HG03558 (cell line): ENCODE measurements at regions not wholly inside any gene's neighbourhood (a gene's known extent, or its start where the extent isn't known, plus 50 kb on each side); places are given as distances from the start of the nearest gene placed in this dataset.

Experiments used
- ATAC-seq: cut with Tn5 transposase; IDR thresholded peaks from one replicate; pipeline ENCODE4 v1.9.1; 2021; ENCODE audit warnings: moderate number of reproducible peaks; ENCODE audit not compliant: unreplicated experiment; ENCODE audit errors: extremely low read depth

DNA sequence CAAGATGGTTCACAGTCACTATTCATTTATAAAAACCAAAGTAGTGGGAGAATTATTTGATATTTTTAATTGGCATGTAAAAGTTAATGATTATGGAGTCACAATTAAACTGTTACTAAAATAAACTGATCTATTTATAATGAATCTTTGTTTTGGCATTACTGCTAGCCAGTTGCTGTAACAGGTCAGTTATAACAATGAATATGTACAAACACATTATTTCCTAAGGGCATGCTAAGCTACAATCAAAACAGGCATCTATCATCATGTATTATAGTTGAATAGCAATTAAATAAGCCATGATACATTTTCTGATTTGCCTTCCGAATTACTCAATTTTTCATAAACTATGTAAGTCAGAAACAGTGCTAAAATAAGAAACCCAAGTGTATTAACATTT lies 518.3 kb downstream of the SLC16A7 start:
- no peak for ATAC-seq

DNA sequence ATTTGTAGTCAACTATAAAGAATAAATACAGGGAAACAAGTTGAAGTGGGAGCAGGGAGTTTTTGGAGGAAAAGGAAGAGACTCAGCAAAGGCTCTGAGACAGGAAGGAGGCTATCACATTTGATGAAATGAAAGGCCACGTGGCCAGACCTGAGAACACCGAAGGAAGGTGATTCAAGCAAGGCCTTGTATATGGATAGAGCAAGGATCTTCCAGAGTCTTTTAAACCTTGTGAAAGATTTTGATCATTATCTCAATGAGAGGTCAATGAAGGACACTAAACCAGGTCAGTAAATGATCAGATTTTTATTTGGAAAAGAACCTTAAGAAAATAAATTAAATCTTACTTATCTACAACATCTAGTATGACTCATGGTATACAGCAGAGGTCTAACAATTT lies 523.5 kb downstream of the SLC16A7 start:
- ATAC-seq, result no peak

DNA sequence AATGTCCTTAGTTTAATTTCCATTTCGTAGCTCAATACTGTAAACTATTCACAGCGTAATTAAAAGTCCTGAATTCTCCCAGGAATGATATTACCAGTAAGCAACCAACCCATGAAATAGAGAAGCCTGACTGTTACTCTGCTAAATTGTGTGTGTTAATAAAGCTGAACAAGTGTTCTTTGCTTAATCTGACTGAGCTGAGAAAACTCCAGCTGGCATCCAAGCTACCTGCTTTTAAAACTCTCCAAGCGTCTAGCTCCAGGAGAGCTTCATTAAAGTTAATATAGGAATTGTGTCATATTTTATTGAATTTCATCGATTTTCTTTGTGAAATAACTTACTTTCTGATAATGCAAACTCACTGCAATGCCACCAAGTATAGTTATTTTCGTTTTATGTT lies 524.4 kb downstream of the SLC16A7 start:
- ATAC-seq, result no peak

DNA sequence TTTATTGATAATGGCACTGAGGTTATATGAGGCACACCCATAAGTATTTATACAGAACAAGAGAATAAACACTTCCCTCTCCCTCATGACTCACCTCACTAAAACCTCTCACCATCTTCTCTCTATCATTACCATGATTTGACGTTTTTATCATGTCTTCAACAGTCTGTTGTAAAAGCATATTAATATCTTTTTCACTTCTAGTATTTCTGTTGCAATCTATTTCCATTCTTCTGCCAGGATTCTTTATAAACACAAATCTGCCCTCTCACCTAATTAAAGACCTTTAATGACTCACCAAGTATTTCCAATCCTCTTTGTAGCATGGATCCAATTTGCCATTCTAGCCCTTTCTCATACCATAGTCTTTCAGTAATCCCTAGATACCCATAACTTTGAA lies 527.7 kb downstream of the SLC16A7 start:
- no peak for ATAC-seq

DNA sequence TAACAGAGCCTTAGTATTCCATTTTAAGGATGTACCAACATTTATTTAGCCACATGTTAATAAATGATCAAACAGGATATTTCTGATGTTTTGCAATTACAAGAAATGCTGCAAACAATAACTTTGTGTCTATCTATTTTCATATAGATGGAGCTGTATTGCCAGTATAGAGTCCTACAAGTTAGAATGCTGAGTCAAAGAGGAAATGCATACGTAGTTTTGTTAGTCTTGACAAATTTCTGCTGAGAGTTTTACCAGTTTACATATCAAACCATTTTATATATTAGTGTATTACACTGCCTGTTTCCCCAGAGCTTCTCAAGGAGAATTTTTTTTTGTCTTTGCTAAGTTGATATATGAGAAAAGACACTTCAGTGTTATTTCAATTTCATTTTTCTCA lies 541.7 kb downstream of the SLC16A7 start:
- no peak for ATAC-seq

DNA sequence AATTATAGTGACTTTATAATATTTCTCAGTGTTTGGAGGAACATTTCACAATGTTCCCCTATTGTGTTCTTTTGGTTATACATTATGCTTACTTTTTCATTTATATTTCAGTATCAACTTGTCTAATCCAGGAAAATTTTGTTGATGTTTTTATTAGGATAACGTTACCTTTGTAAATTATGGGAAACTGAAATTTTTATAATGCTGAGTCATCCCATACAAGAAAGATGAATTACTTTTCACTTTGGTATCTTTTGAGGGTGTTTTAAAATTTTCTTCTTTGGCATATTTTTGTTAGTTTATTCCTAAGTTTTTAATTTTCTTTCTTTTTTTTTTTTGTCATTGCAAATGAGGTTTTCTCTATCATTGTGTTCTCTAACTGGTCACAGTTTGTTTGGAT lies 542.7 kb downstream of the SLC16A7 start:
- ATAC-seq, result no peak

DNA sequence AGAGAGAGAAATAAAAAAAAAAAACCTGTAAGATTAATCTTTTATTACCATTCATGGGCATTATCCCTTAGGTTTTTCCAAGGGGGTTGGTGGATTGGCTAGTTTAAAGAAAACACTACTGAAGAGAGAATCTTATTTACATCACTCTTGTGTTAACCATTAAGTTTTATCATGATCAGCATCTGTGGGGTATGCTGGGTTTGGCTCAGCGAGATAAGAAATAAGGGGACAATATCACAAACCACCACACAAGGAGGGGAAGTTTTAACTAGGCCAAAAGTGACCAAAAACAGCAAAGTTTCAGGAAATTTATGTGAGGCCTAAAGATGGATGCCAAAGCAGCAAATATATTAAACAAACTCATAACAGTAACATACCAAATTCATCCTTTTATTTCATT lies 548.6 kb downstream of the SLC16A7 start:
- no peak for ATAC-seq

DNA sequence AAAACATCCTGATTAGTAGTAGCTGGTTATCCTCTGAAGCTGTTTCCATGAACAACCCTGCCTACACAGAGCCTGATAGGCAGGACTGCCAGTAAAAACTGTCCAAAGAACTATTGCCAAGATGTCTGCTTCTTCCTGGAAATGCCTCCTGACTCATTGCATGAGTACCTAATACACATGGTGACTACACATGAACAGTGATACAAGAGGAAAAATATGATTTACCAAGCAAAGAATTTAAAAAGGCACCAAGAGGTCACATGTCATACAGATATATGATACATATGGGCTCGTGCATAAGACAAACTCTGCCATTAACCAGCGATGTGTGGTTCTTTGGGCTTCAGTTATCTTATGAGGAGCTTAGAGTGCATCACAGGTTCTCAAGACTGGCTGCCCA lies 552.3 kb downstream of the SLC16A7 start:
- ATAC-seq, result no peak

DNA sequence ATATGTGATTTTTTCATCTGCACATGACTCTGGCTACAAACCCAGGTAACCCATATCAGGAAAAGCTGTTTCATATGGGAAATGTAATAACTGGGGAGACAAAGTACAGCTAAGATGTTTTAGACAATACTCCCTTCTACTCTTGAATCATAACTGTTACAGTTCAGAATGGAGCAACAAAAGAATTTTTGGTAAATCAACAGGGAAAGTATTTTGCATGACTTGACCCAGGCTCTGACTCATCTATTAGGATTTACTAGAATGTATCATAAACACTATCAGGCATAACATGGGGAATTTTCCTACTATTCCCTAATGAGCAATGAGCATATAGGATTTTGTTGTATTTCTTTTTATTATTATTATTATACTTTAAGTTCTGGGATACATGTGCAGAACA lies 553.0 kb downstream of the SLC16A7 start:
- no peak for ATAC-seq

DNA sequence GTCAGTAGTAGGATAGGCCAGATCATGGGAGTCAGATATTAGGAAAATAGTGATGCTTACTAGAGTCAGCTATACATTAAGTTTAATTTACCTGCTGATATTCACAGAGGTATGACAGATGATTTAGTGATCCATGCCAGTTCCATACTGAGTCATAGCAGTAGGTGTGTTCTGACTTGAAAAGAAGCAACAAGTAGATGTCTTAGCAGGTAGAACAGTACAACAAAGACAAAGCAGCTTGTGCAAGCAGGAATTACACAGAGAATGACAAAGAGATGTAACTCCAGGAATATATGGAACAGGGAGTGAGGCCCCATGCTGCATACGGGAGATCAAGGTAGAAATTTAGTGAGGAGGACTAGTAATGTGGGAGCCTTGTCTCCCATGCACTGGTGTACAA lies 556.9 kb downstream of the SLC16A7 start:
- no peak for ATAC-seq

DNA sequence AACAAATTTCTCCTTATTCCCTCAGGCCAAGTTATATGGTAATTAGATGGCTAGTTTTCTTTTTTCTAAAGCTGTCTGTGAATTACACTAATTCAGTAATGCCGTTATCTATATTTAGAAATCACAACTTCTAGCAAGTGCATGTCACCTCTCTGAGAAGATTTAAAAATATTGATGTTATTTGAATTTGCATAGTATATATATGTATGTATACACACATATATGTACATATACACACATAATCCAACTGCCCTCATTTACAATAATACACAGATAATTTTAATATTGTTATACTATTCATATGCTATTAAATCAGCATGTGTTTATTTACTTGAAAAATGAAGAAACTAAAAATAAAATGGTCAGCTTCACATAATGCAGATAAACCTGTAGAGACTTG lies 563.9 kb downstream of the SLC16A7 start:
- ATAC-seq, result no peak

DNA sequence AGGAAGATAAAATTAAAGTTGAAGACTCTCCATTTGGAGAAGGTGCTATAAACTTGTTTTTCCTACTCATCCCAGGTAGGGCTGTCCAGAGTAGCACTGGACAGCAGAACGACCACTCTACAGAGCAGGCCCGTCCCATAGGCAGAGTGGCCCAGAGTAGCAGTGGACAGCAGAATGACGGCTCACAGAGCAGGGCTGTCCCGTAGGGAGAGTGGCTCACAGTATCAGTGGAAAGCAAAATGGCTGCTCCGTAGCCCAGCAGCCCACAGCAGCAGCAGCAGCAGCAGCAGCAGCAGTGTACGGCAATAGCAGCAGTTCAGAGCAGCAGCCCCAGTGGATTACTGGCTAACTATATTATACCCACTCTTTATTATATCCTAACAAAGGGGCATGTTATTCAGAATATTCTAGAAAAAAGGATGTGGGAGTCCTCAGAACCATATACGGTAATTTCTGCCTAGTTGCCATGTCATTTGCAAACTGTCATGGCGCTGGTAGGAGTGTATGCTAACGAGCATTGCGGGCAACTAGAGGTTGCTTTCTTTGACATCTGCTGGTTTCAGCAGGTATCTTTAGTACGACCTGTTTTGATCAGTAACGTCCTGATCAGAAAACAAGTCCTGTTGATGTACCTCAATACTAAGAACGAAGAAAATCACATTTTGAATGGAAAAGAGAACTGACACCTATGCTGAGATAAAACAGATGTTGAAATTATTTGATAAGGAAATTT lies 567.3 kb downstream of the SLC16A7 start:
- ATAC-seq, result no peak

DNA sequence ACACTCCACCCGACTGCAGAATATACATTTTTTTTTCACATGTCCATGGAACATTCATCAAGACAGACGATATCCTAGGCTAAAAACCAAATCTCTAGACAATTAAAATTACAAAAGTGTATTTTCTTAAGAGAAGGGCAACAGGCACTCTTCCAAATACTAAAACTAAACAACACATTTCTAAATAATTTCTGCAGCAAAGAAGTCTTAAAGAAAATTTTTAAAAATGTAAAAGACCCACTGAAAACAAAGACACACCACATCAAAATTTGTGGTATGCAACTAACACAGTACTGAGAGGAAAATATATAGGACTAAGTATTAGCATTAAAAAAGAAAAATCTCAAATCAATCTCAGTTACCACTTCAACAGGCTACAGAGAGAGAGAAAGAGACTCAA lies 570.0 kb downstream of the SLC16A7 start:
- no peak for ATAC-seq

DNA sequence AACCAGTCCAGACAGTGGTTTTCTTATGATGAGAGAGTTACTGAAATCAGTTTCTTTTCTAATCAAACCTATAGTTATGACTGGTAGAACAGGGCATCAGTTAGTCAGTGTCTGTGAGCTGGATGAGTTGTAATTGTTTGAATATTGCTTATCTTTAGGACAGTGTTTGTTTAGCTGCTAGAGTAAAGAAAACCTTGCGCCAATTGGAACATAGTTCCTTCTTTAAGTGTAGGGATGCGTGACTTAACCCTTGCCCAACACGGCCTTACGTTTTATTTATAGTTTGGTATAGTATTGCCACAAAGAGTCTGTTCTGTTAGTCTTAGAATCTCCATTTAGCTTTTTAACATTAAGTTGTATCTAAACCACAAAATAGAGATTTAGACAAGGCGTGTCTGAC lies 572.6 kb downstream of the SLC16A7 start:
- no peak for ATAC-seq

DNA sequence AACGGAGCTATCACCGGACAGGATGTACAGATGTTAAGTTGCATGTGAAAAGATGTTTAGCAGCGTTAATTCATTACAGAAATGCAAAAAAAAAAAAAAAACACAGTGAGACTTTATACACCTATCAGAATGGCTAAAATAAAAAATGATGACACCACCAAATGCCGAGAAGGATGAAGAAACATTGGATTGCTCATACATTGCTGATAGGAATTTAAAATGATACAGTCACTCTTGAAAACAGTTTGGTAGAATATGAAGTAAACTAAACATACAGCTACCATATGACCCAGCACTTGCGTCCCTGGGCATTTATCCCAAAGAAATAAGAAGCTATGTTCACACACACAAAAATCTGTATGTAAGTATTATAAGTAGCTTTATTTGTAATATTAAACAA lies 574.1 kb downstream of the SLC16A7 start:
- ATAC-seq, result no peak

DNA sequence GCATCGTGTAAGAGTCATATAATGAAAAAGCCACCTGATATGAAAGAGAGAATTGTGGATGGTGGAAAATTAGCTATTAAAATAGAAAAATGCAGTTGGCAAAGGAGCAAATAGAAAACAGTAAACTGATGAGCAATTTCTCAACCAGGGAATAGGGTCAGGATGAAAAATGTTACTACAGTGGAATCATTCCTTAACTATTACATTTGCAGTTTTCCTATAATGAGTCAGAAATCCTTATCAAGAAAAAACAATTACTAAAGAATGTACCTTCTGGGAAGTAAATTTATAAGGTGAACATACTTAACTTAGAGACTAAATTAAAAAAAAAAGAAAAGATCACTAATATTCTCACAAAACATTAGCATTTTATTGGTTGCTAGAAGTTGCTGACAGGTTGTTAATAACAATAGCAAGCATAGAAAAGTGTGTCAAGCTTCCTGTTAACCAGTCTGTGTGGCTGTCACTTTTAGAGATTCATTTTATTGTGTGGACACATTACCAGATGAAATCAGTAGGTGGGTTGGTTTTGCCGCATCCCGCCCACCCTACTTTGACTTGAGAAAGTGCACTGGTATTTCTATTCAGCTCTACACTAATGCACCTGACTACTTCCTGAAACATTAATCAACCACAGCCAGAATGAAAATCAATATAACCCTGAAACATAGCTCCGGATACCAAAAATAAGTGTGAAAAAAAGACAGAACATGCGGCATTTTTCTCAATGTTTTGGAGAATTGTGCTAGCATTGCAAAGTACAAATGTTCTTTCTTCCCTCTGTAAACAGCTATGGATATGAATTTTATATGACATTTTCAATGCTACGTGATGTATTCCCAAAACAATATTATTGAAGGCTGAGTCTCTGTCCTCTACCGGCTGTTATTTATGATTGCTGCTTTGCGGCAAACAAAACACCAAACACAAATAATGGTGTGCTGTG lies 576.7 kb downstream of the SLC16A7 start:
- ATAC-seq, result no peak

DNA sequence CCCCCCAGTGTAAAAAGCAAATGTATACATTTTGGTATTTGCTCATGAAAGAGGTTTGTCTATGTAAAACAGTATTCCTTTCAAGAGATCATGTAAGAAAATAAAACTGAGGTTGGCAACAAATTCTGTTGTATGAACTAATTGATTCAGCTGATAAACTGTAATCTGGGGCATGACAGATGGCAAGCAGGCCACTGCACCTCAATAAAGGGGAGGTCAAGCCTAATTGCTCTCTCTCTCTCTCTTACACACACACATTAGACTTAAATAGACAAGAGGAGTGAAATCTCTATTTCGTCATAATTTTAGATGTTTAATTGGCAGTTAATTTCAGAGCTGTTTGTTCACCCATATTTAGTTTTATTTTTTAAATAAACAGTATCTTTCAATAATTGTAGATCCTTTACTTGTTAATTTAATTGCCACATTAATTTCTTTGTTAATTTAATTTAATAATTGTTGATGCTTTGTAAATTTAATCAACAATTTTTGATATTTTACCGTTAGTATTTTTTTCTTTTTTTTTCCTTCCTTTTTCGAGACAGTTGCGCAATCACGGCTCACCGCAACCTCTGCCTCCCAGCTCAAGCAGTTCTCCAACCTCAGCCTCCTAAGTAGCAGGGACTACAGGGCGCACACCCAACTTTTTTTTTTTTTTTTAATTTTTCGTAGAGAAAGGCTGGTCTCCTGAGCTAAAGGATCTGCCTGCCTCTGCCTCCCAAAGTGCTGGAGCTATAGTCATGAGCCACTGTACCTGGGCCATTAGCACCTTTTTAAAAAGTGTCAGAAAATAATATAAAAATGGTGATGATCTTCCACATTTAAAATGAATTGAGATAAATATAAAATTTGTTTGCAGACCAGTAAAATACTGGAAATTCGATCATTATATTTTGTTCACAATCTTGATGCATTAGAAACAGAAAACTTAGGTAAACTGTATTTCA lies 577.7 kb downstream of the SLC16A7 start:
- no peak for ATAC-seq

DNA sequence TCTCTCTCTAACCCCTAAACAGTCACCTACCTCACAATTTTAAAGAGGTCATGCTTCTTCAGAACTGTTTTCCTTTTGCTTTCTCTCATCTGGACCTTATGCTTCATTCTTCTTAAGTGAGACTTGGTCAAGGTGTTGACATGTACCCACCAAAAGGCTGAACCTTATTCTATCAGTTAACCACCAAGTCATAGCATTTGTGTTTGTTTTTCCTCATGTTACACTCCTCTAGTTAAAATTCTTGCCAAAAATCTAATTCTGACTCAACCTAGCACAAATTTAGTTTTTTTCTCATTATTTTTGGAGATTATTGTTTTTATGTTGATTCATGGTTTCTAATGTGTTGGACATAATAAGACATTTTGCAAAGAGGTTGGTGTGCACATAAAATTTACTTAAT lies 578.6 kb downstream of the SLC16A7 start:
- no peak for ATAC-seq

DNA sequence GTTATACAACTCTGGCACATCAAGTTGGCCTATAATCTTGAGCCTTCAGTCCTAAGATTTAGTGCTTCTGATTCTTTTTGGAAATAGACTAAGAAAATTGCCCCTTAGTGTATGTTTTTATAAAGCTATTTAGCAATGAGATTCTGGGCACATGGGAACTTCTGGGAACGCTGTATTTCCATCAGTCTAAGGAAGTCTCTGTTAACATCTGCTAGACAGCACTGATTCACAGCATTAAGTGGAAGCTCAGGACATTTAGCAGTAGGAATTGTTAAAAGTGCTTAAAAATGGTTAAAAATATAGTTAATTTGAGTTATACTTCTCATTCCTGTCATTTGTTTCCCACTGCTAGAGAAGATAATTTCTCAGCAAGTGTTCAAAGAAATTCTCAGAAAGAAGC lies 579.1 kb downstream of the SLC16A7 start:
- no peak for ATAC-seq

DNA sequence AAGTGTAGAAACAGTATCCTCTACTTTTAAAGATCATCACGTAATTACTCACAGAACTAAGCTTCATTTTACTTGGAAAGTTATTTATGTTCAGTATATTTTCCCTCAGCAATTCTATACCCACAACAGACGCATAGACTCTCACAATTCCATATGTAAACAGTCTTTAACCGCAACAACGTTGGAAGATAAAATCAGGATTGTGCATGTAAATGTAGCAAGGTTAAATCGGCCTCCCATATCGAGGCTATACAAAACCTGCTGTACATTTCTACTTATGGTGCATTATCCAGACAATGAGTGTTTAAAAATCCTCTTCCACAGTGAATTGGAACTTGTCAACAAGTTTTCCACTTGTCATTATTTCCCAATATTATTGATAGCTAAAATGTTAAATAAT lies 581.1 kb downstream of the SLC16A7 start:
- ATAC-seq, result no peak

DNA sequence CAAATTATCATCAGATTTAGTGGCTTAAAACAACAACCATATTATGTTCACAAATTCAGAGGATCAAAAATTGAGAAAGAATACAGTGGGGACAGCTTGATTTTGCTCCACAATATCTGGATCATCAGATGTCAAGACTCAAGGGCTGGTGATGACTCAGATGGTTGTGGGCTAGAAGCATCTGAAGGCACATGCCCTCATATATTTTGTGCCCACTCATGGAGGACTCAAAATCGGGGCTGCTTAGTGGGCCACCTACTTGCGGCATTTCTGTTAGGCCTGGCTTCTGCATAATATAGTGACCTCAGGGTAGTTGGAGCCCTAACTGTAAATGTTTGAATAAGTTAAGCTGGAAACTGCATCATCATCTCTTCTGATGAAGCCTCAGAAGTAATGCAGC lies 584.5 kb downstream of the SLC16A7 start:
- ATAC-seq, result no peak
